Urinary bladder (tissue), 3 donors: ENCODE measurements at regions not wholly inside any gene's neighbourhood (a gene's known extent, or its start where the extent isn't known, plus 50 kb on each side); places are given as distances from the start of the nearest gene placed in this dataset.
A peak's percentile ranks its signal among the peaks of the same experiment; 100 is the strongest.

Source experiments
- DNase-seq: peaks from one replicate; pipeline ENCODE4 v3.0.0-alpha.2; 2015; ENCODE audit errors: extremely low spot score
- H3K27ac ChIP-seq: one replicate; pipeline ENCODE4 v1.5.1; 2013; ENCODE audit warnings: low read depth, mild to moderate bottlenecking, moderate library complexity
- H3K36me3 ChIP-seq: one replicate; pipeline ENCODE4 v1.6.1; 2013; ENCODE audit warnings: mild to moderate bottlenecking, moderate library complexity; ENCODE audit not compliant: insufficient read depth
- H3K4me1 ChIP-seq: one replicate; pipeline ENCODE4 v1.6.1; 2013; ENCODE audit warnings: mild to moderate bottlenecking, moderate library complexity; ENCODE audit not compliant: insufficient read depth
- H3K4me3 ChIP-seq: one replicate; pipeline ENCODE4 v1.5.1; 2013; ENCODE audit warnings: low read depth, low read length
- WGBS: extraction: QIAGEN DNeasy Blood & Tissue Kit; methylation state at CpG from one replicate; pipeline ENCODE4 v1.1.7; 2013; 5-methylcytosine and 5-hydroxymethylcytosine counted together
- donor health status: healthy with polysubstance abuse.
- donor health status: healthy.

- Histone ChIP-seq H3K4me3 (no peak overlapping the region), H3K36me3 (no peaks in the 10 kb centered on the region), H3K4me1 (no peaks in the 10 kb centered on the region), H3K27ac (no peak overlapping the region)
- 77% methylated on average over 10 of the region's 10 CpGs for WGBS
- DNase-seq = no peak
Observed at GRCh38 chr14:95452893-95453712, 63.3 kb downstream of the SYNE3 start.

GRCh38 chr14:95452176-95452892 is 64.1 kb downstream of the SYNE3 start:
- H3K4me1 ChIP-seq = no peaks in the 10 kb centered on the region

DNA sequence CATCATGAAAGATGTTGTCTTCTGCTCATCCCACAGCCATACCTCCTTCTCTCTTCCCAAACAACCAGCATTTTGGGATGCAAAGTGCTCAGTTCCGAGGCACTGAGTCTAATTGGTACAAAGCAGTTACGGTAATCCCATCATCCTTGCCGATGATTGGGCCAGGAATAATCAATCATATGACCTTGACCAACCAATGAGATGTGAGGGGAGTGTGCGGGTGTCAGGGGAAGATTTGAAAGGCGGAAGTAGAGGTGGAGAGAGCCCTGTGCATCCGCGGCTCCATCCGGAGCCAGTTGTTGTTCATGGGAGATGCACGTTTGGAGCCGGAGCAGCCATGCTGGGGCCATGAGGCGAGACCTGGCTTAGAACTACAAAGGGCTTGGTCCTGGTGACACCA is 67.3 kb downstream of the SYNE3 start:
- no peak for DNase-seq
- Histone ChIP-seq H3K4me1 (no peaks in the 10 kb centered on the region), H3K27ac (no peak overlapping the region), H3K4me3 (no peak overlapping the region), H3K36me3 (no peaks in the 10 kb centered on the region)
- 95% methylated on average over 11 of the region's 11 CpGs for WGBS

More at GRCh38 chr14:95452176-95452892, 64.1 kb downstream of the SYNE3 start:
- WGBS = 87% methylated on average over 18 of the region's 18 CpGs
- Histone ChIP-seq H3K27ac (no peak overlapping the region), H3K4me3 (no peak overlapping the region), H3K36me3 (no peaks in the 10 kb centered on the region)
- DNase-seq = no peak

DNA sequence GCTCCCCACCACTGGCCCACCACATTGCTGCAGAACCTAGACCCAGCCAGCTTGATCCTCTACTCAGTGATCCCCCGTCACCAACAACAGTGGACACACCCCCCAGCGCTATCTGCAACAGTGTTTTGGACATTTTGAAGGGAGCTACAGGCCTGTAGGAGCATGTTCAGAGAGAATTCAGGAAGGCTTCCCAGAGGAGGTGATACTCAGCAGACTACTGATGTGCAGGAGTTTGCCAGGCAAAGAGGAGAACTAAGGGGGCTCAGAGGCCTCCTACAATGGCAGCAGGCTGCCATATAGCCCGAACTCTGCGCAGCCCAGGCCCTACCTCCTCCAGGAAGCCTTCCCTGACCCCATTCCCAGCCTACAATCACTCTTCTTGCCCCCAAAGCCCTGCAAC is 70.0 kb downstream of the SYNE3 start:
- Histone ChIP-seq H3K4me3 (no peak overlapping the region), H3K4me1 (no peaks in the 10 kb centered on the region), H3K27ac (no peak overlapping the region), H3K36me3 (no peaks in the 10 kb centered on the region)
- DNase-seq = no peak
- 81% methylated on average over 4 of the region's 4 CpGs for WGBS

DNA sequence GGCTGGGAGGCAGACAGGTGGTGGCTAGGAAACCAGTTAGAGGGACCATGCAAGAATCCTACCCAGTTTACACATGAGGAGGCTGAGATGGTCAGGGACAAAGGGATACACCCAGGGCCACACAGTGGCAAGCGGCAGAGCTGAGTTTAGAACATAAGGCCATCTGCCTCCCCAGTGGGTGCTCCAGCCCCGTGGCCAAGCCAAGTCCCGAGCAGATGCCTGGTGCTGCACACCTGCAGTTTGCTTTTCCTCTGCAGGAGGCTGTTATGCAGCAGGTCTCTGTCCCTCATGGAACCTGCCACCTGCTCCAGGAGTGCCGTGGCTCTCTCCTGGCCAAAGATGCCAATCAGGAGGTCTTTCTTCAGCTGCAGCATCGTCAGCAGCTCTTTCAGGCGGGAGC is 70.8 kb downstream of the SYNE3 start:
- 95% methylated on average over 6 of the region's 6 CpGs for WGBS

DNA sequence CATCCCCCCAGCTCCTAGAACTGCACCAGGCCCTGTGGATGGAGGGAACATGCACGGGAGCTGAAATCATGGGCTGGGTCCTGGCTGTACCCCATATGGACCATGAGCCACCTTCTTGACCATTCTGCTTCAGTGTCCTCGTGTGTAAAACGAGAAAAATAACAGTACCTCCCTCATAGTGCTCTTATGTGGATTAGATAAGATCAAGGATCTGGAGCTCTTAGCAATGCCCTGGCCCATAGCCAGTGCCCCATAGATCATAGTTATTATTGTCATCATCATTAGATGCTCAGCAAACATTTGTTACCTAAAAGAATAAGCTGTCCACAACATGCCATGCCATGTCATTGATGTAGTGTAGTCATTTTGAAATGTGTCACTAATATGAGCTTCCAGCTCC is 71.3 kb downstream of the SYNE3 start:
- WGBS = 44% methylated on average over 3 of the region's 3 CpGs
- H3K27ac ChIP-seq = no peak overlapping the region
- DNase-seq = no peak
- no peaks in the 10 kb centered on the region for H3K36me3 ChIP-seq
- H3K4me1 ChIP-seq = no peaks in the 10 kb centered on the region
- no peak overlapping the region for H3K4me3 ChIP-seq

More for the DNA sequence above, 70.8 kb downstream of the SYNE3 start:
- no peak for DNase-seq
- H3K4me3 ChIP-seq = no peak overlapping the region
- H3K36me3 ChIP-seq = no peaks in the 10 kb centered on the region
- no peaks in the 10 kb centered on the region for H3K4me1 ChIP-seq
- no peak overlapping the region for H3K27ac ChIP-seq

GRCh38 chr14:95444132-95445129 is 72.0 kb downstream of the SYNE3 start:
- 82% methylated on average over 16 of the region's 16 CpGs for WGBS

GRCh38 chr14:95442633-95443021 is 73.8 kb downstream of the SYNE3 start:
- Histone ChIP-seq H3K27ac (no peak overlapping the region), H3K4me1 (no peaks in the 10 kb centered on the region), H3K4me3 (no peak overlapping the region), H3K36me3 (no peaks in the 10 kb centered on the region)
- WGBS = 24% methylated on average over 5 of the region's 5 CpGs
- DNase-seq = peak; percentile 45

More at GRCh38 chr14:95444132-95445129, 72.0 kb downstream of the SYNE3 start:
- no peaks in the 10 kb centered on the region for H3K36me3 ChIP-seq
- no peak for DNase-seq
- no peak overlapping the region for H3K27ac ChIP-seq
- H3K4me1 ChIP-seq = no peaks in the 10 kb centered on the region
- no peak overlapping the region for H3K4me3 ChIP-seq

DNA sequence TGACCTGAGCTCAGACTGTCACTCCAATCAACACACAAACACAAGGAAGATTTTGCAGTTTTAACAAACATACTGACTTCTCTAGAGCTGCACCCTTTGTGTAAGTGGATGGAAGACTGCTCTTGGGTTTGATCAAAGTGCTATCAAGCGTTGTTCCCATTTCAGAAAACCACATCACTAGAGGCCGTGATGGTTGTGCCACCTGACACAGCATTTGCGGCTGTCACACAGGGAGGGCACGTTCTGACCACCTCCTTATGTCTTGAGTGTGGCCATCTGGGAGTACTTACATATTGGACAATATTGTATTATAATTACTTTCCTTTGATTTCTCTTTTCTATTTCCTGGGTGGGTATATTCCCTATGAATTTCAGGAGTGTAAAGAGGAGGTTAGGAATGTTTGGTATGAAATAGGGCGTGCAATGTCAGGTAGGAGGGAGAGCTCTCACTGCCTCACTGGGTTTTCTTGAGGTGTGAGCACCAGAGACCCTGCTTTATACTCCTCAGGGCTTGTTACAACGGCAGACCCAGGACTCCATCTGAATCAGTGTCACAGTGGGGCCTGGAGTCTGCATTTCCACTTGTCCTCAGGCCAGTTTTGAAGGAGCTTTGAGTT is 74.3 kb downstream of the SYNE3 start:
- no peak overlapping the region for H3K27ac ChIP-seq
- DNase-seq = no peak
- no peaks in the 10 kb centered on the region for H3K36me3 ChIP-seq
- 72% methylated on average over 6 of the region's 6 CpGs for WGBS
- no peaks in the 10 kb centered on the region for H3K4me1 ChIP-seq
- no peak overlapping the region for H3K4me3 ChIP-seq

GRCh38 chr14:95440951-95441350 is 75.5 kb downstream of the SYNE3 start:
- DNase-seq = no peak
- Histone ChIP-seq H3K36me3 (no peaks in the 10 kb centered on the region), H3K4me3 (no peak overlapping the region), H3K27ac (no peak overlapping the region), H3K4me1 (no peaks in the 10 kb centered on the region)
- WGBS = 70% methylated on average over 2 of the region's 2 CpGs

- no peaks in the 10 kb centered on the region for H3K36me3 ChIP-seq
- DNase-seq = no peak
Observed at GRCh38 chr14:95440496-95440895, 76.0 kb downstream of the SYNE3 start.

DNA sequence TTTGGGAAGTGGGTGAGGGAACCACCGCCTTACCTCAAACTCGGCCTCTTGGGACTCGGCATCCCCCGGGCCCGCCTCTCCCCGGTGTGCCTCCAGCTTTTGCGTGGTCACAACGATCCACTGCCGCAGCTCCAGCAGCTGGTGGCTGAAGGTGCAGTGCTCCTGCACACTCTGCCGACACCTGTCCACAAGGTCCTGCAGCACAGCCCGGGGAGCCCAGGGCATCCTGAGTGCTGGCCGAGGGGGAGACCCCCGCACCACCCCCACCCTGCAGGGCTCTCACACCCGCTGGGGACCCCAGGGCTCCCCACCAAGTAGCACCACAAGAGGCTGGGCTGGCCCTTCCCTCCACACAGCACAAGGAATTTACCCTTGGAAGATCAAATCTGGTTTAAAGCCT is 76.6 kb downstream of the SYNE3 start:
- 87% methylated on average over 14 of the region's 14 CpGs for WGBS
- H3K36me3 ChIP-seq = no peaks in the 10 kb centered on the region
- no peak for DNase-seq

More at GRCh38 chr14:95440496-95440895, 76.0 kb downstream of the SYNE3 start:
- 77% methylated on average over 5 of the region's 5 CpGs for WGBS
- Histone ChIP-seq H3K4me3 (no peak overlapping the region), H3K27ac (no peak overlapping the region), H3K4me1 (no peaks in the 10 kb centered on the region)

DNA sequence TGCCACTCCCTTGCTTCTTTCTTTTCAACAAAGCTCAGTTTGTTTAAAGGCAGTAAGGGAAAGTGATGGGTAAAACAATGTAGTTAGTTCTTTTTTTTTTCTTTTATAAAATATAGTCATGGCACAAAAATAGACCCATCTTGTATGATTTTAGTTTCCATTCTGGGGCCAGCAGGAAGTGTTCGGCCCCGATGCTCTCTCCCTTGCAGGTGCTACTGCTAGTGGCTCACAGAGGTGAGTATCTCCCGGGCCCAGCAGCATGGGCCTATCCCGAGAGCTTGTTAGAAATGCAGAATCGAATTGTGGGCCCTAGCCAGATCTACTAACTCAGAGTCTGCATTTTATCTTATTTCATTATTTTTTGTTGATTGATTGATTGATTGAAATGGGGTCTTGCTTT is 78.7 kb downstream of the SYNE3 start:
- no peak overlapping the region for H3K27ac ChIP-seq
- 96% methylated on average over 5 of the region's 5 CpGs for WGBS
- H3K36me3 ChIP-seq = no peaks in the 10 kb centered on the region
- no peaks in the 10 kb centered on the region for H3K4me1 ChIP-seq
- H3K4me3 ChIP-seq = no peak overlapping the region
- DNase-seq = no peak

More for the DNA sequence above, 76.6 kb downstream of the SYNE3 start:
- H3K4me3 ChIP-seq = no peak overlapping the region
- H3K27ac ChIP-seq = no peak overlapping the region
- H3K4me1 ChIP-seq = no peaks in the 10 kb centered on the region
